A549 (cell line): ENCODE measurements at regions not wholly inside any gene's neighbourhood (a gene's known extent, or its start where the extent isn't known, plus 50 kb on each side); places are given as distances from the start of the nearest gene placed in this dataset.

ENCODE experiments used
- ATAC-seq, 2 experiments: fragments of 200-7000 bp in 1 of 2; fragments of >200 bp in 1 of 2; cut with Nextera tagmentation in 1 of 2; cut with Tn5 transposase in 1 of 2; 3 replicates each; pipeline versions ENCODE4 v1.8.0 to v1.9.1; 2018 to 2020; ENCODE audit warnings: mild to moderate bottlenecking in 1 of 2, moderate library complexity in 1 of 2
- CTCF ChIA-PET: fragments of 300-600 bp; sonication (Branson Sonifier 250); formaldehyde crosslinking; extraction: SDS; loops from one replicate; lab custom pipeline; 2021; ENCODE audit warnings: antibody characterized with exemption, inconsistent platforms; lab: Yijun Ruan, JAX
- POLR2A ChIA-PET: fragments of 350-600 bp; formaldehyde crosslinking; extraction: SDS; loops from one replicate; lab custom pipeline; 2021; ENCODE audit warnings: antibody characterized with exemption, inconsistent platforms; lab: Yijun Ruan, JAX
- DNase-seq, 2 experiments: peaks; one replicate each; pipeline versions ENCODE4 v3.0.0 to v3.0.0-alpha.2; 2011 to 2016; ENCODE audit warnings: low read depth in 1 of 2, low spot score in 1 of 2
- FAIRE-seq: peaks from 2 replicates; lab custom pipeline; 2011; peaks lifted over from hg19 to GRCh38; lab: Jason Lieb, UNC
- H3K27ac ChIP-seq, 2 experiments: fragments of >200 bp; sonication (Bioruptor Twin); formaldehyde crosslinking; 3 replicates each; pipeline ENCODE4 v1.5.1; 2016 to 2017
- H3K4me1 ChIP-seq: fragments of >200 bp; sonication (Bioruptor Twin); formaldehyde crosslinking; 3 replicates; pipeline ENCODE4 v1.6.1; 2016
- H3K4me2 ChIP-seq: fragments of >200 bp; sonication (Bioruptor Twin); formaldehyde crosslinking; 3 replicates; pipeline ENCODE4 v1.6.1; 2016
- H3K4me3 ChIP-seq: fragments of >200 bp; sonication (Bioruptor Twin); formaldehyde crosslinking; 3 replicates; pipeline ENCODE4 v1.5.1; 2016
- H3K9me3 ChIP-seq: fragments of >200 bp; sonication (Bioruptor Twin); formaldehyde crosslinking; 3 replicates; pipeline ENCODE4 v1.6.1; 2016
- BCL3 ChIP-seq: fragments of >200 bp; sonication (Bioruptor Twin); formaldehyde crosslinking; IDR thresholded peaks from 3 replicates; pipeline ENCODE4 v1.6.1; 2016
- BHLHE40 ChIP-seq: IDR thresholded peaks from 2 replicates; pipeline ENCODE4 v1.6.1; 2012; ENCODE audit warnings: low read depth, low read length, inconsistent platforms
- CEBPB ChIP-seq, 2 experiments: fragments of >200 bp in 1 of 2; sonication (Bioruptor Twin) in 1 of 2; formaldehyde crosslinking in 1 of 2; IDR thresholded peaks; 2 replicates each; pipeline ENCODE4 v1.6.1; 2012 to 2016
- CHD4 ChIP-seq: fragments of 200-600 bp; sonication (generic); IDR thresholded peaks from 2 replicates; pipeline ENCODE4 v1.6.1; 2016; ENCODE audit warnings: antibody characterized with exemption, mild to moderate bottlenecking, borderline replicate concordance
- ELK1 ChIP-seq: fragments of 150-350 bp; IDR thresholded peaks from 2 replicates; pipeline ENCODE4 v1.6.1; 2014; ENCODE audit warnings: low read depth, mild to moderate bottlenecking, low read length
- FOSB ChIP-seq: fragments of 250-450 bp; sonication (Bioruptor Pico); IDR thresholded peaks from 2 replicates; pipeline ENCODE4 v1.5.0; 2020; ENCODE audit warnings: mild to moderate bottlenecking, moderate library complexity
- FOSL2 ChIP-seq, 2 experiments: fragments of 450-650 bp in 1 of 2; fragments of >200 bp in 1 of 2; sonication (Bioruptor Twin) in 1 of 2; formaldehyde crosslinking; IDR thresholded peaks; 2 replicates each; pipeline versions ENCODE4 v1.5.0 to v1.6.1; 2016 to 2020; ENCODE audit warnings: mild to moderate bottlenecking in 1 of 2, moderate library complexity in 1 of 2
- FOXS1 ChIP-seq: fragments of 250-450 bp; sonication (Bioruptor Pico); IDR thresholded peaks from 2 replicates; pipeline ENCODE4 v1.5.0; 2020; ENCODE audit warnings: mild to moderate bottlenecking, moderate library complexity
- HES2 ChIP-seq: fragments of >200 bp; sonication (Bioruptor Twin); formaldehyde crosslinking; IDR thresholded peaks from 2 replicates; pipeline ENCODE4 v1.6.1; 2016
- HEYL ChIP-seq: fragments of 250-450 bp; sonication (Bioruptor Pico); IDR thresholded peaks from 2 replicates; pipeline ENCODE4 v1.8.0; 2021; ENCODE audit warnings: mild to moderate bottlenecking, moderate library complexity
- HMGXB4 ChIP-seq: fragments of 250-450 bp; sonication (Bioruptor Pico); IDR thresholded peaks from 2 replicates; pipeline ENCODE4 v1.5.0; 2021; ENCODE audit warnings: mild to moderate bottlenecking, moderate library complexity, borderline replicate concordance
- HOXA7 ChIP-seq: fragments of 250-450 bp; sonication (Bioruptor Pico); IDR thresholded peaks from 2 replicates; pipeline ENCODE4 v1.5.0; 2020; ENCODE audit warnings: mild to moderate bottlenecking, moderate library complexity
- JUN ChIP-seq, 2 experiments: fragments of >200 bp; sonication (Bioruptor Twin); formaldehyde crosslinking; IDR thresholded peaks; 2 replicates in 1 of 2; 3 replicates in 1 of 2; pipeline ENCODE4 v1.6.1; 2016 to 2017
- MAFK ChIP-seq: fragments of 450-650 bp; IDR thresholded peaks from 2 replicates; pipeline ENCODE4 v1.6.1; 2014; ENCODE audit not compliant: partially characterized antibody
- MAZ ChIP-seq: fragments of 150-350 bp; IDR thresholded peaks from 2 replicates; pipeline ENCODE4 v1.6.1; 2014; ENCODE audit warnings: antibody characterized with exemption, low read depth, low read length, borderline replicate concordance
- NFE2L2 ChIP-seq: fragments of 150-350 bp; conservative IDR thresholded peaks from 2 replicates; pipeline ENCODE4 v1.6.1; 2014; ENCODE audit warnings: low read length
- NR3C1 ChIP-seq: fragments of >200 bp; sonication (Bioruptor Twin); formaldehyde crosslinking; IDR thresholded peaks from 3 replicates; pipeline ENCODE4 v1.6.1; 2017
- RCOR1 ChIP-seq: fragments of 150-350 bp; IDR thresholded peaks from 2 replicates; pipeline ENCODE4 v1.6.1; 2014; ENCODE audit warnings: antibody characterized with exemption, low read length, low read depth
- TFCP2L1 ChIP-seq: fragments of 250-450 bp; sonication (Bioruptor Pico); IDR thresholded peaks from 2 replicates; pipeline ENCODE4 v1.5.0; 2021; ENCODE audit warnings: mild to moderate bottlenecking
- ZC3H11A ChIP-seq: fragments of 450-650 bp; IDR thresholded peaks from 2 replicates; pipeline ENCODE4 v1.6.1; 2014; ENCODE audit warnings: antibody characterized with exemption, mild to moderate bottlenecking
- WGBS: methylation state at CpG from one replicate; pipeline ENCODE4 v1.1.6; 2017; ENCODE audit errors: missing lambda C conversion rate; 5-methylcytosine and 5-hydroxymethylcytosine counted together

- POLR2A ChIA-PET: no interaction called here
- Histone ChIP-seq H3K4me3 (no peak overlapping the region), H3K27ac (no peak overlapping the region), H3K9me3 (no peaks in the 10 kb centered on the region), H3K4me2 (no peak overlapping the region), H3K4me1 (no peaks in the 10 kb centered on the region)
- WGBS: 3% methylated on average over 1 of the region's 1 CpG
- ATAC-seq (no peak), DNase-seq (no peak), FAIRE-seq (no peak)
- no peak for TF ChIP-seq HOXA7
- TF ChIP-seq HES2: no peak
- no peak for TF ChIP-seq FOSL2 (IDR thresholded peaks at IDR 0.05)
- TF ChIP-seq FOSL2 (CRISPR knock-in tag; IDR thresholded peaks at IDR 0.05): no peak
- TF ChIP-seq MAFK: no peak
- TF ChIP-seq NR3C1: no peak
- no peak for TF ChIP-seq FOSB (CRISPR knock-in tag)
- no peak for TF ChIP-seq BHLHE40
- TF ChIP-seq ZC3H11A: no peak
- TF ChIP-seq TFCP2L1 (CRISPR knock-in tag): no peak
- no peak for TF ChIP-seq MAZ
- TF ChIP-seq, all 56 proteins: peak for 0
- CTCF ChIA-PET: no interaction called here
Observed at GRCh38 chr4:45349859-45350258, 623.5 kb upstream of the GNPDA2 start.

GRCh38 chr4:45346816-45347435 is 620.6 kb upstream of the GNPDA2 start:
- ATAC-seq (no peak), FAIRE-seq (no peak), DNase-seq (no peak)
- POLR2A ChIA-PET: no interaction called here
- Histone ChIP-seq H3K4me2 (no peak overlapping the region), H3K27ac (no peak overlapping the region), H3K9me3 (no peaks in the 10 kb centered on the region), H3K4me1 (no peaks in the 10 kb centered on the region), H3K4me3 (no peak overlapping the region)
- CTCF ChIA-PET: no interaction called here
- 14% methylated on average over 4 of the region's 4 CpGs for WGBS
- TF ChIP-seq NFE2L2 (no peak), CEBPB (IDR thresholded peaks at IDR 0.05) (no peak), RCOR1 (no peak), ELK1 (no peak), HEYL (CRISPR knock-in tag) (no peak), HMGXB4 (CRISPR knock-in tag) (no peak), BCL3 (no peak), CHD4 (no peak), FOXS1 (CRISPR knock-in tag) (no peak)

GRCh38 chr4:45345558-45345957 is 619.2 kb upstream of the GNPDA2 start:
- CTCF ChIA-PET: no interaction called here

More at GRCh38 chr4:45345558-45345957, 619.2 kb upstream of the GNPDA2 start:
- no peaks in the 10 kb centered on the region for H3K4me1 ChIP-seq
- FAIRE-seq (no peak), ATAC-seq (no peak), DNase-seq (no peak)
- no peak for TF ChIP-seq JUN (IDR thresholded peaks at IDR 0.05)
- H3K27ac ChIP-seq: no peak overlapping the region
- 13% methylated on average over 5 of the region's 5 CpGs for WGBS
- H3K4me2 ChIP-seq: no peak overlapping the region
- H3K9me3 ChIP-seq: no peaks in the 10 kb centered on the region
- POLR2A ChIA-PET: no interaction called here
- H3K4me3 ChIP-seq: no peak overlapping the region
